ENCODE measurements at regions not wholly inside any gene's neighbourhood (a gene's known extent, or its start where the extent isn't known, plus 50 kb on each side); places are given as distances from the start of the nearest gene placed in this dataset.

GRCh38 chr6:156601152-156602065, 175.8 kb upstream of the ARID1B start:
- TF ChIP-seq MAFK (IDR thresholded peaks at IDR 0.05; ENCODE audit: partially characterized antibody) = no peak
- TF ChIP-seq CTCF (IDR thresholded peaks at IDR 0.05) = no peak
- no peak for TF ChIP-seq POLR2A (IDR thresholded peaks at IDR 0.05; ENCODE audit: low read length)
- TF ChIP-seq MYC (IDR thresholded peaks at IDR 0.05; ENCODE audit: borderline replicate concordance, low read length) = no peak
- TF ChIP-seq ZSCAN20 (CRISPR knock-in tag; IDR thresholded peaks at IDR 0.05) = no peak
- TF ChIP-seq RFX5 (IDR thresholded peaks at IDR 0.05) = no peak
- TF ChIP-seq POLR2AphosphoS2 (conservative IDR thresholded peaks at IDR 0.05; ENCODE audit: low read length) = no peak
- no peak for TF ChIP-seq REST (IDR thresholded peaks at IDR 0.05)
- TF ChIP-seq EP300 (IDR thresholded peaks at IDR 0.05) = no peak
- TF ChIP-seq USF2 (IDR thresholded peaks at IDR 0.05) = no peak
- no peak for TF ChIP-seq HMGXB4 (CRISPR knock-in tag; IDR thresholded peaks at IDR 0.05; ENCODE audit: borderline replicate concordance)

Data from A549 (cell line).